ENCODE measurements at regions not wholly inside any gene's neighbourhood (a gene's known extent, or its start where the extent isn't known, plus 50 kb on each side); places are given as distances from the start of the nearest gene placed in this dataset.

GRCh38 chr15:37252530-37252929 lies 152.2 kb upstream of the MEIS2 start:
- intact Hi-C loops (cut with DNase I), result no loop called here
- no peak for DNase-seq (ENCODE audit: low spot score)

DNA sequence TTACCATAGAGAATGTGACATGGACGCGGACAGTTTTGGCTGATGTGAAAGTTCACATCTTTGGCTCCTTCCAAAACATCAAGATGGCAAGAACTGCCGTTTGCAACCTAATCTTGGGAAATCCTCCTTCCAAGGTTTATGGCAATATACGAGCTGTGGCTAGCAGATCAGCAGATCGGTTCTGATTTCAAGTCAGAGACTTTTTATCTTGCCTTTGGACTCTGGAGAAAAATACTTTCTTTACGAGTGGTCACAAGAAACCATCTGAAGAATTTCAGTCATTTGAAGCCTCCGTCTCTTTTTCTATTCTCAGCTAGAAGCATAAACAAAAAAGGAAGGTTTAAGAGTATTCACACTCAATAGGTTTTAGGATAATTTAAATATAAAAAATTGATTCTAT lies 153.5 kb upstream of the MEIS2 start:
- intact Hi-C loops (cut with DNase I), result no loop called here
- no peak for DNase-seq (ENCODE audit: low spot score)

GRCh38 chr15:37260255-37260654 lies 159.9 kb upstream of the MEIS2 start:
- intact Hi-C loops (cut with DNase I), result no loop called here
- DNase-seq (ENCODE audit: low spot score), result no peak

DNA sequence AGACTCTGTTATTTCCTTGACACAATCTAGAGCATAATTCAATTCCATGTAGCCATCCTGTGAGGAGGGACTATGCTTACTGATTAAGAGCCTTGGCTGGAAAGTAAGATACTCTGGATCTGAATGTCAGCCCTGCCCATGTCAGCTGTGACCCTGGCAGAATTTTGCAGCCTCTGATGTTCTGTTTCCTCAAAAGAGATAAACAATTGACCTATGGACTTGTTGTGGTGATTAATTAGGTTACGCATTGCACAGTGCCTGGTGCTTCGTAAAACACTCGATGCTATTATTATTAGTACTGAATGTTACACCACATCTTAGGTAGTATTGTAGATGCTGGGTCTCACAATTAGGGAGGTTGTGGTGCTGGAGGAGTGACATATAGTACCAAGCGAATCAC lies 161.3 kb upstream of the MEIS2 start:
- intact Hi-C loops (cut with DNase I), result no loop called here

GRCh38 chr15:37262922-37263608 lies 162.7 kb upstream of the MEIS2 start:
- DNase-seq (ENCODE audit: low spot score), result no peak
- intact Hi-C loops (cut with DNase I), result no loop called here

More for the DNA sequence above, 161.3 kb upstream of the MEIS2 start:
- DNase-seq (ENCODE audit: low spot score), result no peak

DNA sequence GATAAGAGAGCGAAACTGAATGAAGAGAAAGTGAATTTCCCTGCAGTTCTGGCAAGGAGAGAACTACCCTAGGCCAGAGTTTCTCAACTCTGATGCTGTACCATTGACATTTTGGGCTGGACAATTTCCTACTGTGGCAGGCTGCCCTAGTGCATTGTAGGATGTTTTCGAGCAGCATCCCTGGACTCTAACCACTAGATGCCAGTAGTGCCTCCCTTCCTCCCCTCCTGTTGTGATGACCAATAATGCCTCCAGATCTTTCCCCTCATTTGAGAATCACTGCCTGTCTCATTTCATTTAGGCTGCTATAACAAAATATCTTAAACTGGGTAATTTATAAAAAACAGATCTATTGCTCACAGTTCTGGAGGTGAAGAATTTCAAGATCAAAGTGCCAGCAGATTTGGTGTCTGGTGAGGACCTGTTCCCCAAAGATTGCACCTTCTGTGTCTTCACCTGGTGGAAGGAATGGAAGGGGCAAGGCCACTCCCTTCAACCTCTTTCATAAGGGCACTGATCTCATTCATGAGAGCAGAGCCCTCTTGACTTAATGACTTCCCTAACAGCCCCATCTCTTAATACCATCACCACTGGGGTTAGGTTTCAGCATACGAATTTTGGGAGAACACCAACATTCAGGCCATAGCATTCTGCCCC lies 188.9 kb upstream of the MEIS2 start:
- no peak for DNase-seq (ENCODE audit: low spot score)
- intact Hi-C loops (cut with DNase I), result no loop called here

- intact Hi-C loops (cut with DNase I), result no loop called here
- DNase-seq (ENCODE audit: low spot score), result no peak
Measured at GRCh38 chr15:37291920-37292319, 191.6 kb upstream of the MEIS2 start.

DNA sequence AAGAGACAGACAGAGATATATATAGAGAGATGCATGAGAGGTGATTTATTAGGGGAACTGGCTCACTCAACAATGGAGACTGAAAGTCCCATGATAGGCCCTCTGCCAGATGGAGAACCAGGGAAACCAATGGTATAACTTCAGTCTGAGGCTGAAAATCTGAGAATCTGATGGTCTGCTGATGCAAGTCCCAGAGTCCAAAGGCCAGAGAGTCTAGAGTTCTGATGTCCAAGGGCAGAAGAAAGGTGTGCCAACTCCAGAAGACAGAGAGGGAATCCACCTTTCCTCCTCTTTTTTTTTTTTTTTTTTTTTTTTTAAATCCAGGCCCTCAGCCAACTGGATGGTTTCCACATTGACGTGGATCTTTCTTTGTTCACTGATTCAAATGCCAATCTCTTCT lies 197.9 kb upstream of the MEIS2 start:
- intact Hi-C loops (cut with DNase I), result no loop called here
- no peak for DNase-seq (ENCODE audit: low spot score)

DNA sequence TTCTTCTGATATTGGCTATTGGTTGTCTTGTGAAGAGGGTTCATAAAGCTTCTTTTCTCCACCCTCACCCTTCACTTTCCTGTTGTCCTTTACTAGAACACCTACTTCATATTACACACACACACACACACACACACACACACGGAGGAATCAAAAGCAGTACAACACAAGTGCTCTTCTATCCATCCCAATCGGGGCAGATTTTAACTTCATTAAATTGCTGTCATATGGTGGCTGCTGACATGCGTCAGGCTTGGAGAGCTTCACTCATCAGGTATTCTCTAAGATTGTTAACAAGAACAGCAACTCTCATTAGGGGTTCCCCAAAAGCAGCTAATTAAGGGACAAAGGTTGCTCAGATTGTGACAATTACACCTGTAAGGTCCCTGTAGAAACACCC lies 239.1 kb upstream of the MEIS2 start:
- intact Hi-C loops (cut with DNase I), result no loop called here
- no peak for DNase-seq (ENCODE audit: low spot score)

- DNase-seq (ENCODE audit: low spot score), result no peak
- intact Hi-C loops (cut with DNase I), result no loop called here
Measured at GRCh38 chr15:37339856-37340255, 239.5 kb upstream of the MEIS2 start.

GRCh38 chr15:37340438-37340837 lies 240.1 kb upstream of the MEIS2 start:
- intact Hi-C loops (cut with DNase I), result no loop called here
- DNase-seq (ENCODE audit: low spot score), result no peak

DNA sequence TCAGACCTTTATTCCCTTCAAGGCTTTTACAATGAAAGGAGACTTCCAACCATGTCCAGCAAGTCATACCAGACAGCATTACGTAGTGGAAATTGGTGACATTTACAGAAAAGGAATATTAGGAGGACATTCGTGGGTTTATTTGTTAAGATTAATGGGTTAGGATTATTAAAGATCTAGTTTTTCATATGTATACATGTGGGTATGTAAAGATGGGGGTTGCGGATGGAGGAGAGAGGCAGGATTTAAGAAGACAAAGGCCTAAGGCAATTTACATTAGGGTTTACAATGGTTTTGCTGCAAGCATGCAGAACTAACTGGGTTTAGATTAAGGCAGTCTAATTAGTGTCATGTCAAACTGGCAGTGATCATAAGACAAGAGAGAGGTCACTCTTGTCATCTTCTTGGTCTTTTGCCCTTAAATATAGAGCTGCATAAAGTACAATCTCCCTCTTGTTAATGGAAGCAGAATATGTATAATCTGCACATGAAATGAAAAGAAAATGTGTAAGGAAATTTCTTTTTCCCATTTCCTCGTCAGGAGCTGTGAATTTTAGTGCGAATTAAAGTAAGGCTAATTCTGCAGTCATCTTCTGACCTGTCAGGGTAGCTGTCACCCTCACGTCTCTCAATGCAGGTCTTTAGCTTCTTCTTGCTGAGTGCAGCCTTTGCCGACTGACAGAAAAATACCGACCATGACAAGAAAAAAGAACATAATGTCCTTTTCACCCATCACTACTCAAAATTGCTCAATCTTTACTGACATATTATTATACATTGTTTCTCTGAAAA lies 258.9 kb upstream of the MEIS2 start:
- intact Hi-C loops (cut with DNase I), result no loop called here
- DNase-seq (ENCODE audit: low spot score), result no peak

GRCh38 chr15:37359893-37360290 lies 259.5 kb upstream of the MEIS2 start:
- intact Hi-C loops (cut with DNase I), result no loop called here
- DNase-seq (ENCODE audit: low spot score), result no peak

DNA sequence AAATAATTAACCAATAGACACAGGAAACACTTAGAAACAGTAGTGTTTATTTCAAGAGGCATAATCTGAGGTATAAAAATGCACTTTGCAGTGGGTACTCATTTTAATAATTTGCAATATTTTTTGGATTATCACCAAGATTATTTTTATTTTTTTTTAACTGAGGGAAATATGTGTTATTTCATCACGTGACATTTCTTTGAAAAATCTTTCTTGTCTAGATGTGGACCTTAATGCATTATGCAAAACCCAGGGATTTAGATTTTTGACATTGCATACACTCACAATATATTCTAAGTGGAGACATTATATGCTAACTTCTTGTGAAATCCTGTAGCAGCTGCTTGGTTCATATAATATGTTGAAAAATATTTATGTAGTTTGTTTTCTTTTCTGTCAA lies 260.4 kb upstream of the MEIS2 start:
- no peak for DNase-seq (ENCODE audit: low spot score)
- intact Hi-C loops (cut with DNase I), result no loop called here

- intact Hi-C loops (cut with DNase I), result no loop called here
- DNase-seq (ENCODE audit: low spot score), result no peak
Measured at GRCh38 chr15:37361621-37362020, 261.3 kb upstream of the MEIS2 start.

GRCh38 chr15:37362414-37362813 lies 262.1 kb upstream of the MEIS2 start:
- intact Hi-C loops (cut with DNase I), result no loop called here
- no peak for DNase-seq (ENCODE audit: low spot score)

- intact Hi-C loops (cut with DNase I), result no loop called here
Measured at GRCh38 chr15:37368961-37369360, 268.6 kb upstream of the MEIS2 start.

GRCh38 chr15:37370941-37371340 lies 270.6 kb upstream of the MEIS2 start:
- no peak for DNase-seq (ENCODE audit: low spot score)
- intact Hi-C loops (cut with DNase I), result no loop called here

More at GRCh38 chr15:37368961-37369360, 268.6 kb upstream of the MEIS2 start:
- no peak for DNase-seq (ENCODE audit: low spot score)

DNA sequence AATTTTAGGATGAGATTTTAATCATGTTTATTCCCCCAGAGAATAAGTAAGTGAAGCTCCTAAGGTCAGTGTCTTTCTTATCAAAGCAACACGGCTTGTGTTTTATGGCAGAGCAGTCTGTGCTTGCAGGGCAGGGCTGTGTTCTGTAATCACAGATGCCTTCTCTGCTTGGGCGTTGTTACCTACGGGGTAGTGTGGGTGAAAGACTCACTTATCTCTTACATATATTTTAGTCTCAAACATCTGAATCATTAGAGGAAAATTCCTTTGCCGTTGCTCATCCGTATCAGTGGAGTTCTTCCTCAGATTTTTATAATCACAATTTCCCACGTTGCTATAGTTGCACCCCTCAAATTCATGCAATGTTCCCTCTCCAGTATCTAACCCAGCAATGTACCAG lies 271.7 kb upstream of the MEIS2 start:
- DNase-seq (ENCODE audit: low spot score), result no peak
- intact Hi-C loops (cut with DNase I), result no loop called here

GRCh38 chr15:37375519-37375918 lies 275.2 kb upstream of the MEIS2 start:
- intact Hi-C loops (cut with DNase I), result no loop called here
- DNase-seq (ENCODE audit: low spot score), result no peak

GRCh38 chr15:37377428-37377827 lies 277.1 kb upstream of the MEIS2 start:
- no peak for DNase-seq (ENCODE audit: low spot score)
- intact Hi-C loops (cut with DNase I), result no loop called here
